ENCODE measurements at regions not wholly inside any gene's neighbourhood (a gene's known extent, or its start where the extent isn't known, plus 50 kb on each side); places are given as distances from the start of the nearest gene placed in this dataset.

DNA sequence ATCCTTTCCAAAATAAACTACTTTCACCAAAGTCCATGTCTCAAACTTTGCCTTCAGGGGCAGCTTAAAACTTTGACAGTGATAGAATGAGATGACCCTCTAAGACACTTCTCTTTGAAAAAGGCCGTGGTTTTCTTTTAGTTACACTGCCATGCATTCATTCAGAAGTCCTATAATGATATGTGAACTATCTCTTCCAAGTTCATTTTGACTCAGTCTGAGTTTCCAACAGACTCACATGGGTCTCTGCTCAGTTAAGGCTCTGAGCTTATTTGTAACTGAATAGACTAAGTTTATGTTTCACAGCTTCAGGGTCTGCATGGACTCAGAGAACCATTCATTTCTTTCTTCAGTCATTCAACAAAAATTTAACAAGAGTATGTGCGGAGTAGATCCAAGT lies 208.9 kb upstream of the PRSS1 start:
- TF ChIP-seq EP300 (IDR thresholded peaks at IDR 0.05): no peak
- TF ChIP-seq POLR2AphosphoS5 (IDR thresholded peaks at IDR 0.05): no peak
- no peak for TF ChIP-seq POLR2A (IDR thresholded peaks at IDR 0.05)
- no peak for TF ChIP-seq CTCF (IDR thresholded peaks at IDR 0.05)
- no peak for ATAC-seq (ENCODE audit: low FRiP score in 2 of 2)
- no peaks in the 10 kb centered on the region for H3K9me3 ChIP-seq
- no peak overlapping the region for H3K4me3 ChIP-seq
- WGBS, 2 donors: 86 to 91% methylated on average over 2 of the region's 2 CpGs
- no peaks in the 10 kb centered on the region for H3K36me3 ChIP-seq
- peaks cover 0 to 1% (median 0%) of the 10 kb centered on the region in 4 donors for H3K4me1 ChIP-seq
- H3K27ac ChIP-seq: no peak overlapping the region
- no peak for DNase-seq
- no peaks in the 10 kb centered on the region for H3K27me3 ChIP-seq

DNA sequence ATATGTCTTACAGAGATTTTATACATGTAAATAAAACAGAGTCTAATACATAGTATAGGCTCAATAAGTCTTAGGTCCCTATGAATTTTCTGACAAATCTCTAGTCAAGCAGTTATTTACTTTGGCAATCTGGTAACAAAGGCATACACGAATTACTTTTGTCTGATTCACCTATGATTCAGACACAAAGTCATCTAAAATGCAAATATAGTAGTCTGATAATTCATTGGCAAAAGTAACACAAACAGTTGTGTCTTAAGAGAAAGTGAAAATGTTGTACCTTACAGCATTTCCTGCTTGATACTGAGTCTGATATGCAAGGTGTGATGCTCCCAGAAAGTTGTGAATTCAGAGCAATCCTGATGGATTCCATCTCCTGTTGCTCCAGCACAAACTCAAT lies 209.4 kb upstream of the PRSS1 start:
- H3K4me3 ChIP-seq: no peak overlapping the region
- no peak for DNase-seq
- H3K27me3 ChIP-seq: no peaks in the 10 kb centered on the region
- ATAC-seq (ENCODE audit: low FRiP score in 2 of 2): no peak
- no peaks in the 10 kb centered on the region for H3K9me3 ChIP-seq
- 26 to 42% methylated on average over 1 of the region's 1 CpG for WGBS, 2 donors
- TF ChIP-seq POLR2A (IDR thresholded peaks at IDR 0.05): no peak
- TF ChIP-seq CTCF (IDR thresholded peaks at IDR 0.05): no peak
- no peak for TF ChIP-seq EP300 (IDR thresholded peaks at IDR 0.05)
- no peak for TF ChIP-seq POLR2AphosphoS5 (IDR thresholded peaks at IDR 0.05)
- peaks cover 0 to 5% (median 0%) of the 10 kb centered on the region in 4 donors for H3K4me1 ChIP-seq
- H3K27ac ChIP-seq: no peak overlapping the region
- no peaks in the 10 kb centered on the region for H3K36me3 ChIP-seq

GRCh38 chr7:142537760-142538159 lies 211.5 kb upstream of the PRSS1 start:
- DNase-seq: no peak
- TF ChIP-seq EP300 (IDR thresholded peaks at IDR 0.05) (no peak), POLR2A (IDR thresholded peaks at IDR 0.05) (no peak), POLR2AphosphoS5 (IDR thresholded peaks at IDR 0.05) (no peak), CTCF (IDR thresholded peaks at IDR 0.05) (no peak)
- Histone ChIP-seq H3K27me3 (no peaks in the 10 kb centered on the region), H3K4me1 (peaks cover 0 to 5% (median 0%) of the 10 kb centered on the region in 4 donors), H3K27ac (no peak overlapping the region), H3K36me3 (no peaks in the 10 kb centered on the region), H3K4me3 (no peak overlapping the region), H3K9me3 (no peaks in the 10 kb centered on the region)
- ATAC-seq (ENCODE audit: low FRiP score in 2 of 2): no peak
- WGBS, 2 donors: 93 to 100% methylated on average over 1 of the region's 1 CpG

DNA sequence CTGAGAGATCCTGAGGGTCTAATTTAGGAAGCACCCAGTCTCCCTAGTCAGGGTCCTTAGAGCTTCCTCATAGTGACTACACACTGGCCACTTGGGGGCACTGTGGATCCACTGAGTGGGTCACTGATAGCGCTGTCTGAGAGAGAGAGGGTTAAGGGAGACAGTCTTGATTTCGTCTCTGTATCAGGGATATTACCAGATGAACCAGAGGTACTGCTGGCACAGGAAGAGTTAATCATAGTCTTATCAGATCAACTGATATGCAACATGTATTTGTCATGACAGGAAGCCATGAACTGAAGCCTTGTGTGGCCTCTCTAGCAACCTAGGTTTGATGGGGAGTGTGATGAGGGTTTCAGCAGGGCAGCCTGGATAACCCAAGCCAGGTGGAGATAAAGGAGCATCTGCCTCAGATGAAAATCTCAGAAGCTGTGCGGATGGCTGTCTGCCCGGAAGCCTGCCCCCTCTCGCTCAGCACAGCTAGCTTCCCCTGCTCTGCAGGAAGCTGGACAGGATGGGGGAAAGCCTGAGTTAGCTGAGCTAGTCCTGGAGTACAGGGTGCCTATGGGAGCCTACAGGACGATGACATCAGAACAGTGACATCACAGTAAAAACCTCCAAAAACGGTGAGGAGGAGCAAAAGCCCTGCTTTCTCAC lies 214.0 kb upstream of the PRSS1 start:
- TF ChIP-seq CTCF (IDR thresholded peaks at IDR 0.05) (peak; percentile 23 to 52 (median 37)), EP300 (IDR thresholded peaks at IDR 0.05) (no peak)
- ATAC-seq (ENCODE audit: low FRiP score in 2 of 2): peak; percentile 75 to 83
- Histone ChIP-seq H3K4me1 (peaks cover 0 to 5% (median 0%) of the 10 kb centered on the region in 4 donors), H3K9me3 (no peaks in the 10 kb centered on the region), H3K4me3 (no peak overlapping the region), H3K27ac (no peak overlapping the region), H3K27me3 (no peaks in the 10 kb centered on the region), H3K36me3 (no peaks in the 10 kb centered on the region)
- peak in 1 of 2 donors; percentile 44 for DNase-seq
- 6 to 20% methylated on average over 6 to 7 of the region's 7 CpGs for WGBS, 2 donors

DNA sequence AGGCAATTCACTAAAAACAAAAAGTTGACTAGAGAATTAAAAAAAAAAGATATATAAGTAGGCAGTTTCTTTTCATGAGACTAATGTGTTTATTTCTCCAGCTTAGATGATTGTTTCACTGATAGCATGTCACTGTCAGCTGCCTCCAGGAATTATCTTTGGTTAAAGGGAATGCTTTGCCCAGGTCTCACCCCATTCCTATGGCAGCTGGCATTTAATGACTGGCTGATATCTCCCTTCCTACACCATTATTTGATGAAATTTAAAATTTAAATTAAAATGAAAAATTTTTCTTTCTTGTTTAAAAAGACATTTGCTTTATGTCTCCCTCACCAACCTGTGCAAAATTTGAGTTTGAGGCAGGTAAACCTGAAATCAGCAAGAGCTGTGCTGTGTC lies 214.5 kb upstream of the PRSS1 start:
- no peaks in the 10 kb centered on the region for H3K27me3 ChIP-seq
- H3K36me3 ChIP-seq: no peaks in the 10 kb centered on the region

More for the DNA sequence above, 214.5 kb upstream of the PRSS1 start:
- H3K27ac ChIP-seq: no peak overlapping the region
- H3K9me3 ChIP-seq: no peaks in the 10 kb centered on the region
- DNase-seq (no peak), ATAC-seq (ENCODE audit: low FRiP score in 2 of 2) (no peak)
- TF ChIP-seq POLR2AphosphoS5 (IDR thresholded peaks at IDR 0.05) (no peak), CTCF (IDR thresholded peaks at IDR 0.05) (no peak), EP300 (IDR thresholded peaks at IDR 0.05) (no peak), POLR2A (IDR thresholded peaks at IDR 0.05) (no peak)
- H3K4me1 ChIP-seq: peaks cover 0 to 5% (median 0%) of the 10 kb centered on the region in 4 donors
- H3K4me3 ChIP-seq: no peak overlapping the region

Data from upper lobe of left lung (tissue), 6 donors.